Stomach (tissue), 4 donors: ENCODE measurements at regions not wholly inside any gene's neighbourhood (a gene's known extent, or its start where the extent isn't known, plus 50 kb on each side); places are given as distances from the start of the nearest gene placed in this dataset.

Experiments used
- EP300 ChIP-seq: sonication (generic); formaldehyde crosslinking; IDR thresholded peaks from one replicate; pipeline ENCODE4 v1.6.1; 2017; ENCODE audit warnings: antibody characterized with exemption
- TF ChIP-seq, protein P1 (sequence below), 7 experiments: fragments of 450-650 bp in 4 of 7; fragments of 200-600 bp in 3 of 7; sonication (generic) in 3 of 7; IDR thresholded peaks; one replicate each; pipeline ENCODE4 v1.5.1; 2016 to 2019; ENCODE audit warnings: antibody characterized with exemption in 7 of 7, control low read depth in 2 of 7, mild to moderate bottlenecking in 1 of 7

DNA sequence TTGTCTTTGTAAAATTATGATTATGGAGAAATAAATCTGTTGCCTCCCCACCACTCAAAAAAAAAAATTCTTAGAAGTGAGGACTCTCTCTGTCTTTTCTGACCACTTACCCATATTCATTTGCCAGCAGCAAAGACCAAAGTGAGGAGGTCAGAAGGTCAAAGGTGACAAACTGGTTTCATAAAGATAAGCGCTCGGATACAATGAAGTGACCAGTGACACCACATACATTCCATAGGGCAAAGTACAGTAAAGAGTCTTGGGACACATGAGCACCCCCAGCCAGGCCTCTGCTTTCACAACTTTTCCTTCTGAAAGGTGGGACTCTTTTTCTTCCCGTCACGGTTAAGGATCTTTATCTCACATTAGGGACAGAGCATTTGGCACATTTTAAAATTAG is 75.9 kb upstream of the TCF4 start:
- TF ChIP-seq EP300 = no peak
- TF ChIP-seq, protein P1, sequence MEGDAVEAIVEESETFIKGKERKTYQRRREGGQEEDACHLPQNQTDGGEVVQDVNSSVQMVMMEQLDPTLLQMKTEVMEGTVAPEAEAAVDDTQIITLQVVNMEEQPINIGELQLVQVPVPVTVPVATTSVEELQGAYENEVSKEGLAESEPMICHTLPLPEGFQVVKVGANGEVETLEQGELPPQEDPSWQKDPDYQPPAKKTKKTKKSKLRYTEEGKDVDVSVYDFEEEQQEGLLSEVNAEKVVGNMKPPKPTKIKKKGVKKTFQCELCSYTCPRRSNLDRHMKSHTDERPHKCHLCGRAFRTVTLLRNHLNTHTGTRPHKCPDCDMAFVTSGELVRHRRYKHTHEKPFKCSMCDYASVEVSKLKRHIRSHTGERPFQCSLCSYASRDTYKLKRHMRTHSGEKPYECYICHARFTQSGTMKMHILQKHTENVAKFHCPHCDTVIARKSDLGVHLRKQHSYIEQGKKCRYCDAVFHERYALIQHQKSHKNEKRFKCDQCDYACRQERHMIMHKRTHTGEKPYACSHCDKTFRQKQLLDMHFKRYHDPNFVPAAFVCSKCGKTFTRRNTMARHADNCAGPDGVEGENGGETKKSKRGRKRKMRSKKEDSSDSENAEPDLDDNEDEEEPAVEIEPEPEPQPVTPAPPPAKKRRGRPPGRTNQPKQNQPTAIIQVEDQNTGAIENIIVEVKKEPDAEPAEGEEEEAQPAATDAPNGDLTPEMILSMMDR (IDR thresholded peaks at IDR 0.05) = no peak
